ENCODE measurements at regions not wholly inside any gene's neighbourhood (a gene's known extent, or its start where the extent isn't known, plus 50 kb on each side); places are given as distances from the start of the nearest gene placed in this dataset.

DNA sequence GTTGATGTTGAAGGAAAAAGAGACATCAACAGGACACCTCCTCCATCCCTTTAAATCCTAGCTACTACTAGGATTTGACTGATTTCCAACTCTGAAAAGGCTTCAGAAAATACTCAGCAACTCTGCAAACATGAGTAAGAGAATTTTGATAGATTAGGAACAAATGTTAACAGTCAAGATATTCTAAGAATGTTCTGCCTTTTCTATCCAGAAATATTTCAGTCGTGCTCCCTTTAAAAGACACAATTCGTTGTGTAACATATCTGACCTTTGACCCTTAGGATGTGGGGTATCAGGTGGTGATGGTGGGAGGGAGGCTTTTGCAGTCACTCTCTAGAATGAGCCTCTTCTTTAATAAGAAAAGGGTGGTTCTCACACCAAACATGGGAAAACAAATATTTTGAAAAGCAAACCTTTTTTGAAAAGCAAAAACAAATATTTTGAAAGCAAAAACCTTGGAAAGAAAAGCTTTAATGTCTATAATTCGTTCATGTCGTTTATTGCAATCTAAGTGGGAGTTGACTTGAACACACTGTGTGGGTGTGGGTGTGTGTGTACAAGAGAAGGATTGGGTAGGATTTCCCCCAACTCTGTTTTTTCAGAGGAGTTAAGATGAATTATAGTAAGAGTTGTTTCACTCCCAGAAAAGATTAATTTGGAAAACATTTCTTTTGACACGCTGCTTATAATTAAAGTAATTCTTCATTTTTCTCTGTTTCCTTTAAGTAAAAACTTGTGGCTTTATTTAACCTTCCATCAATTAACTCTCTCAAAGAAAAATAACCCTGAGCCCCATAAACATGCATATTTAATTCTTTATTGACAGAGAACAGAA, 152.8 kb downstream of the TMEM167A start:
- TF ChIP-seq, protein P1, sequence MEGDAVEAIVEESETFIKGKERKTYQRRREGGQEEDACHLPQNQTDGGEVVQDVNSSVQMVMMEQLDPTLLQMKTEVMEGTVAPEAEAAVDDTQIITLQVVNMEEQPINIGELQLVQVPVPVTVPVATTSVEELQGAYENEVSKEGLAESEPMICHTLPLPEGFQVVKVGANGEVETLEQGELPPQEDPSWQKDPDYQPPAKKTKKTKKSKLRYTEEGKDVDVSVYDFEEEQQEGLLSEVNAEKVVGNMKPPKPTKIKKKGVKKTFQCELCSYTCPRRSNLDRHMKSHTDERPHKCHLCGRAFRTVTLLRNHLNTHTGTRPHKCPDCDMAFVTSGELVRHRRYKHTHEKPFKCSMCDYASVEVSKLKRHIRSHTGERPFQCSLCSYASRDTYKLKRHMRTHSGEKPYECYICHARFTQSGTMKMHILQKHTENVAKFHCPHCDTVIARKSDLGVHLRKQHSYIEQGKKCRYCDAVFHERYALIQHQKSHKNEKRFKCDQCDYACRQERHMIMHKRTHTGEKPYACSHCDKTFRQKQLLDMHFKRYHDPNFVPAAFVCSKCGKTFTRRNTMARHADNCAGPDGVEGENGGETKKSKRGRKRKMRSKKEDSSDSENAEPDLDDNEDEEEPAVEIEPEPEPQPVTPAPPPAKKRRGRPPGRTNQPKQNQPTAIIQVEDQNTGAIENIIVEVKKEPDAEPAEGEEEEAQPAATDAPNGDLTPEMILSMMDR (IDR thresholded peaks at IDR 0.05): no peak
- no peak for TF ChIP-seq EP300 (IDR thresholded peaks at IDR 0.05)

Measured in tibial nerve (tissue), 4 donors.